ENCODE measurements at regions not wholly inside any gene's neighbourhood (a gene's known extent, or its start where the extent isn't known, plus 50 kb on each side); places are given as distances from the start of the nearest gene placed in this dataset.

GRCh38 chr14:66032800-66033199 is 453.4 kb upstream of the CCDC196 start:
- TF ChIP-seq CTCF (IDR thresholded peaks at IDR 0.05; ENCODE audit: borderline replicate concordance, extremely low read depth, low read length, poor library complexity, severe bottlenecking) (no peak), EZH2 (IDR thresholded peaks at IDR 0.05; ENCODE audit: borderline replicate concordance, low read depth, low read length, severe bottlenecking) (no peak)
